HFFc6 (cell line): ENCODE measurements at regions not wholly inside any gene's neighbourhood (a gene's known extent, or its start where the extent isn't known, plus 50 kb on each side); places are given as distances from the start of the nearest gene placed in this dataset.

Source experiments
- DNase-seq: peaks from one replicate; pipeline ENCODE4 v3.0.0-alpha.2; 2018
- H3K27ac Mint-ChIP-seq: 2 replicates; pipeline ENCODE4 v1.8.0; 2020; ENCODE audit warnings: mild to moderate bottlenecking, mixed read lengths
- H3K27me3 Mint-ChIP-seq: 2 replicates; pipeline ENCODE4 v1.8.0; 2021; ENCODE audit warnings: mild to moderate bottlenecking, moderate library complexity, mixed read lengths; ENCODE audit not compliant: insufficient read depth
- H3K36me3 Mint-ChIP-seq: 2 replicates; pipeline ENCODE4 v1.8.0; 2021; ENCODE audit warnings: low read depth, mixed read lengths
- H3K4me1 Mint-ChIP-seq: 2 replicates; pipeline ENCODE4 v1.8.0; 2020; ENCODE audit warnings: low read depth, mixed read lengths
- H3K4me3 Mint-ChIP-seq: 2 replicates; pipeline ENCODE4 v1.8.0; 2020; ENCODE audit warnings: mild to moderate bottlenecking, moderate library complexity, mixed read lengths
- H3K9me3 Mint-ChIP-seq: 2 replicates; pipeline ENCODE4 v1.8.0; 2020; ENCODE audit warnings: mild to moderate bottlenecking, mixed read lengths
- CTCF ChIP-seq: fragments of 200-600 bp; sonication (generic); IDR thresholded peaks from 2 replicates; pipeline ENCODE4 v1.5.0; 2021; ENCODE audit warnings: antibody characterized with exemption, mild to moderate bottlenecking

DNA sequence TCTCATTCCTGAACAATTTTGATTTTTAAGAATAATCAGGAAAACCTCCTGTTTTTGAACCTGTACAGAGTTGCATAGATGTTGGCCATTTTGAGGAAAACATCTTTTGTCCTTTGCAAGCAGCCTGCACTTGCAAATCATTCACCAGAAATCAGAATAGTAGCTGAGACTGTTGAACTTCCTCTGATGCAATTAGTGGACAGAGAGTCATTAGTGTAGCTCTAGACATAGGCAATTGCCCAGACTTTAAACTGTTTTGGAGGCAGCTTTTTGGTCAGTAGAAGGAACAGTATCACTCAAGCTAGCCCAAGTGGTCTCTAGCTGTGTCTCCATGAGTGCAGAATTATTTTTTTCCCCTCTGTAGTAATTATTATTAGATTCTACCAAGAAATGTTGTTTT, 326.1 kb downstream of the PIK3C3 start:
- no peak for TF ChIP-seq CTCF
- Mint-ChIP-seq H3K4me3 (no peak overlapping the region), H3K4me1 (no peaks in the 10 kb centered on the region), H3K9me3 (no peaks in the 10 kb centered on the region), H3K27ac (no peak overlapping the region), H3K36me3 (no peaks in the 10 kb centered on the region), H3K27me3 (no peaks in the 10 kb centered on the region; the same call in 1 of the 2 replicates)
- no peak for DNase-seq

DNA sequence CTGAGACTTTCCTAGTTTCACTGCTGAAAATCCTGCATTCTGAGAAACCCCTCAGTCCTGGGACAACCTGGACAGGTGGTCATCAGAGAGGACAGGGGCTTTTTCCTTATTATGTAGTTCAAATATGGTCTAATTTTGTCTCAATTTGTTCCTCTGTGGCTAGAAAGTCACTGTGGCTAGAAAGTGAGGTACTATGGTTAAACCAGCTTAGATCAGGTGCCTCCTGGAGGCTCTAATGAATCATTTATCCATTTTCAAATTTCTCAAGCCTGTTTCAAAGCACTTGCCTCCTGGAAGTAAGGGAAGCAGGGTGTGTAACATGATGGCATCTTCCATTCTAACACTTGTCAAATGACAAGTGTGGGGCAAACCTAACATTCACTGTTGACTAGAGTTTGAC, 326.8 kb downstream of the PIK3C3 start:
- no peak overlapping the region for H3K4me3 Mint-ChIP-seq

GRCh38 chr18:42287047-42287446, 332.0 kb downstream of the PIK3C3 start:
- Mint-ChIP-seq H3K36me3 (no peaks in the 10 kb centered on the region), H3K9me3 (no peaks in the 10 kb centered on the region), H3K27me3 (no peaks in the 10 kb centered on the region; the same call in 1 of the 2 replicates), H3K4me1 (no peaks in the 10 kb centered on the region), H3K27ac (no peak overlapping the region), H3K4me3 (no peak overlapping the region)
- no peak for TF ChIP-seq CTCF
- DNase-seq, result no peak

More for the DNA sequence above, 326.8 kb downstream of the PIK3C3 start:
- Mint-ChIP-seq H3K4me1 (no peaks in the 10 kb centered on the region), H3K9me3 (no peaks in the 10 kb centered on the region), H3K36me3 (no peaks in the 10 kb centered on the region), H3K27ac (no peak overlapping the region), H3K27me3 (no peaks in the 10 kb centered on the region; the same call in 1 of the 2 replicates)
- TF ChIP-seq CTCF, result no peak
- DNase-seq, result no peak

DNA sequence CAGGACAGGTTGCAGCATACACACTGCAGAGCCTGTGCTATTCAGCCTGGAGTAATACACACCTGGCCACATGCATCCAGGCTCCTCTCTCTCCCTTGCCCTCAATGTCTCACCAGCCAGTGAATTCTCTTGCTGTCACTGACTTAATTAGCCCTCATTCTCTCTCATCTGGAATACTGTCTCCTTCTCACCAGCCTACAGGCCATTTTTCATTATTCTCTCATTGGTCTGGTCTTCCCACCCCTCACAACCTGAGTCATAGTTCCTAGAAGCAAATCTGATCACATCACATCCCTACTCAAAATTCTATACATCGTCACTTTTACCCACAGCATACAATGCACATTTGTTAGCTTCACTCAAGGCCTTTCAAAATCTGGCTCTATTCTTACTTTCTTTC, 333.1 kb downstream of the PIK3C3 start:
- no peak for TF ChIP-seq CTCF
- no peak overlapping the region for H3K4me3 Mint-ChIP-seq
- no peaks in the 10 kb centered on the region; the same call in 1 of the 2 replicates for H3K27me3 Mint-ChIP-seq
- H3K36me3 Mint-ChIP-seq, result no peaks in the 10 kb centered on the region
- H3K27ac Mint-ChIP-seq, result no peak overlapping the region
- H3K9me3 Mint-ChIP-seq, result no peaks in the 10 kb centered on the region
- H3K4me1 Mint-ChIP-seq, result no peaks in the 10 kb centered on the region
- DNase-seq, result no peak

DNA sequence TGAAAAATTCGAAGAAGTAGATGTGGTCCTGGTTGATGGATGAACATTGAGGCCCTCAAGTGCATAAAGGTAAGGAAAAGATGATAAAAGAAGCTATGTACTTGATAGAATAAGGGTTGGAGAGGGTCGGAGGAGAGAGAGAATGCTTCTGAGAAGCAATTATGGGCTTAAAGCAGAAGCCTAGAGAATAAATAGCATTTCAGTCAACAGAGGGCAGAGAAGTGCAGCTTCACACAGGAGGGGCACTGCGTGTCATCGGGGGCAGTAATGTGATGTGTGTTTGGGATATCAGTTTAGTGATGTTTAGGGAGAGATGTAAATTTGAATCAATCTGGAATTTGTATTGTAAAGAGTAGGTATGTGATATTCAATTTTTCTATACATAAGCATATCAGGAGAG, 334.5 kb downstream of the PIK3C3 start:
- H3K9me3 Mint-ChIP-seq, result no peaks in the 10 kb centered on the region
- no peaks in the 10 kb centered on the region for H3K36me3 Mint-ChIP-seq
- H3K27me3 Mint-ChIP-seq, result peaks cover 4% of the 10 kb centered on the region
- no peak overlapping the region for H3K27ac Mint-ChIP-seq
- no peaks in the 10 kb centered on the region for H3K4me1 Mint-ChIP-seq
- DNase-seq, result no peak
- no peak for TF ChIP-seq CTCF
- H3K4me3 Mint-ChIP-seq, result no peak overlapping the region
